NCI-H146 (cell line): ENCODE measurements at regions not wholly inside any gene's neighbourhood (a gene's known extent, or its start where the extent isn't known, plus 50 kb on each side); places are given as distances from the start of the nearest gene placed in this dataset.

ENCODE experiments used
- DNase-seq: peaks from one replicate; lab custom pipeline; 2025; lab: John Stamatoyannopoulos, UW

DNA sequence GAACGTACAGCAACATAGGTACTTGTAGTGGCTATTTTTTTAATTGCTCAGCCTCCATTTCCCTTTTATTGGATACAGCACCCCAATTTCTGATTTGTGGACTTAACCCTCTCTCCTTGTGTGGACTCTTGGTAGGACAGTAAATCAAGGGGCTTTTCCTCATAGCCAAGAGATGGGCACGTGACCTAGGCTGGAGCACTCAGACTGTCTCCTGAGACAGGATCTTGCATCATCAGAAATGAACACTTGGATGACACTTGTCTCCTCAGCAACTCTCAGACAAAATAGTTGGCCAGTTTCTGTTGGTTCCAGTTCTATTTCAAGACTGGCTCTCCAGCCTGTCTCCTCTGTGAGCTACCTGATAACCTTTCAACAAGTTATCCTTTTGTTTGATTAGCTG is 112.9 kb upstream of the ZNF678 start:
- DNase-seq: no peak

- no peak for DNase-seq
Observed at GRCh38 chr1:227449741-227450441, 113.5 kb upstream of the ZNF678 start.

- DNase-seq: peak; percentile 53
Observed at GRCh38 chr1:227449051-227449450, 114.3 kb upstream of the ZNF678 start.

- DNase-seq: peak; percentile 12
Observed at GRCh38 chr1:227447531-227447990, 115.8 kb upstream of the ZNF678 start.

DNA sequence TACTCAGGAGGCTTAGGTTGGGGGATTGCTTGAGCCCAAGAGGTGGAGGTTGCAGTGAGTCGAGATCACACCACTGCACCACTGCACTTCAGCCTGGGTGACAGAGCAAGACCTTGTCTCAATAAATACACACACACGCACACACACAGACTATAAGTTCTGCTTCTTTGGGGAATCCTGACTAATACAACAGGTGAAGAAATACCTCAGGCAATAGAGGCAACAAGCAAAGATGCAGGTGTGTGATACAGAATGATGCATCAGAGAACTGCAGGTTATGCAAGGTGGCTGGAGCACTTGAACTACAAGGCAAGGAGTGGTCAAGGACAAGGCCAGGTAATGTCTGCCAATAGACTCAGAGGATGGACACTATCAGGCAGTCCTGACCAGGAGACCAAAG is 117.6 kb upstream of the ZNF678 start:
- DNase-seq: no peak

DNA sequence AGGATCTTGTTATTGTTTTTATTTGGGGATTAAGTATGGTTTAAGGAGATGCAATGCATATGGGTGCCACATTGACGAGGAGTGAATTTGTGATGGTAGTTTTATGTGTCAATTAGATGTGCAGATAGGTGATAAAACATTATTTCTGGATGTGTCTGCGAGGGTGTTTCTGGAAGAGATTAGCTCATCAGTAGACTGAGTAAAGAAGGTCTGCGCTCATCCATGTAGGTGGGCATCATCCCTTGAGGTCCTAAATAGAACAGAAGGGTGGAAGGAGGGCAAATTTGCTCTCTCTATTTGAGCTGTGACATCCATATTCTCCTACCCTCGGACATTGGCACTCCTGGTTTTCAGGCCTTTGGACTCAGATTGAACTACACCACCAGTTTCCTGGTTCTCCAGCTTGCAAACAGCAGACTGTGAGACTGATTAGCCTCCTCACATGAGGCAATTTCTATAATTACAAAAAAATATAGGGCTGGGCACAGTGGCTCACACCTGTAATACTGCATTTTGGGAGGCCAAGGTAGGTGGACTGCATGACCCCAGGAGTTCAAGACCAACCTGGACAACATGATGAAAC is 118.2 kb upstream of the ZNF678 start:
- DNase-seq: no peak

- DNase-seq: no peak
Observed at GRCh38 chr1:227440182-227440581, 121.9 kb upstream of the CDC42BPA start.

DNA sequence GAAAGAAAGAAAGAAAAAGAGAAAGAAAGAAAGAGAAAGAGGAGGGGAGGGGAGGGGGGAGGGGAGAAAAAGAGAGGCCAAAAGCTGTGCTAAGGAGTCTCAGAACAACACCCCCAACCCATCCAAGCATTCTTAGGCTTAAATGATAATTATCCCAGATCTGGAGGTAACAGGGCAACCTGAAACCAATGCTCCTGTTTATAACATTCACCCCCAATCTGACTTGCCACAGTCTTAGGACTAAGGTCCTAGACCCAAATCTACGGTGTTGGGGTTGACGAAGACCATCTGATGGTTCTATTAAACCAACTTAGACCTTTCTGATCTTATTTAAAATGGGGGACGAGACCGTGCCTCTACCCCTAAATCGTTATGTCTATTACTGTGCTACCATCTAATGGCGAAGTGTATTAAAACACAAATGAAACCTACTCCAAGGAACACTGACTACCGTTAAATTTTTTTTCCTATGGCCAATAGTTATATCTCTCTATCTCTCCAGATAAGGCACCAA is 119.3 kb upstream of the CDC42BPA start:
- DNase-seq: peak; percentile 47

- DNase-seq: no peak
Observed at GRCh38 chr1:227434808-227435444, 116.6 kb upstream of the CDC42BPA start.

DNA sequence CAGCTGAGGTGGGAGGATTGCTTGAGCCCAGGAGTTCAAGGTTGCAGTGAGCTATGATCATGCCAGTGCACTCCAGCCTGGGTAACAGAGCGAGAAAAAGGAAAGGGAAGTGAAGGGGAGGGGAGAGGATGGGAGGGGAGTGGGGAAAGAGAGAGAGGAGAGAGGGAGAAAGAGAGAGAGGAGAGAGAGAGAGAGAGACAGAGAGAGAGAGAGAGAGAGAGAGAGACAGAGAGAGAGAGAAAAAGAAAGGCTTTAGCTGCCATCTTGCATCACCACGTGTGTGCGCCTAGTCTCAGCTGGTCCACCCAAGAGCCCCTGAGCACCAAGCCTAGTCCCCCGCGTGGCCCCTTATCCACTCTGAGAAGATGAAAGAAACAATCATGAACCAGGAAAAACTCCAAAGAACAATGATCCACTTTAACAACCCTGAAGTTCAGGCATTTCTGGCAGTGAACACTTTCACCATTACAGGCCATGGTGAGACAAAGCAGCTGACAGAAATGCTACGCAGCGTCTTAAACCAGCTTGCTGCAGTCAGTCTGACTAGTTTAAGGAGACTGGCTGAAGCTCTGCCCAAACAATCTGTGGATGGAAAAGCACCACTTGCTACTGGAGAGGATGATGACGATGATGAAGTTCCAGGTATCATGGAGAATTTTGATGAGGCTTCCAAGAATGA is 115.5 kb upstream of the CDC42BPA start:
- DNase-seq: no peak

- no peak for DNase-seq
Observed at GRCh38 chr1:227432981-227433380, 114.7 kb upstream of the CDC42BPA start.

GRCh38 chr1:227432181-227432535 is 113.9 kb upstream of the CDC42BPA start:
- DNase-seq: no peak

DNA sequence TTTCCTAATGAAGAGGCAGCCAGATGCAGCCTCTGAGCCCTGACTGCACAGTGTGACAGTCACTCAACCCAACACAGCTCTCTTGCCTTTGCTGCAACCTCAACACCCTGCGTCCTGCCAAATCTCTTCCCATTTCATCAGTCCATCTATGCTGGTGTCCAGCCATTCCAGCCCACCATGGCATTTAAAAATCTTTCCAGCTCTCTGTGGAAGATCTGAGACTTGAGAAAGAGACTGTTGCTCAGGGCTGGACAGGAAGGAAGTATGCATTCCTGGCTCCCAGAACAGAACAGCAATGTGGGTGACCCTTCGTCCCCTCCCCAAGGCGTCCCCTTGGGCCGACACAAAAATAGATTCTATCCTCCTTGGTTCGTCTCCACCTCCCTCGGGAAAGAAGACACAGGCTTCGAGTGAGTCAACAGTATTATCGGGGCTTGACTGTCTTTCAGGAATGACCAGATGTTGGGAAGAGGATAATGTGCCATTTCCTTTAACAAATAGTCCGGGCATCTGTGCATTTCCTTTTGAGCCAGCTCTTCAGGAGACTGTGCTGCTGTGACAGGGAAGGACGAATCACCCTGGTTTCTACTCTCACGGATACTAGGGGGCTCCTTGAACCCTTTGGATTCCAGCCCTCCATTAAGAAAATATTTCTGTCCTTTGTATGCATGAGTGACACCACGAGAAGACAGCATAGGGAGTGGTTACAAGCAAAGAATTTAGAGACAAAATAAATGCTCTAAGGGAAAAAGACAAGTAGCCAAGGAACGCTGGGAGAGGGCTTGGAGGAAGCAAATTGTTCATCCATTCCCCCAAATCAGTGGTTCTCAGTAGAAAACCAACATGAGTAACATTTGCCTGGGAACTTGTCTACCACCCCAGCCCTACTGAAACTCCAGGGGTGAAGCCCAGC is 111.4 kb upstream of the CDC42BPA start:
- peak; percentile 62 for DNase-seq

DNA sequence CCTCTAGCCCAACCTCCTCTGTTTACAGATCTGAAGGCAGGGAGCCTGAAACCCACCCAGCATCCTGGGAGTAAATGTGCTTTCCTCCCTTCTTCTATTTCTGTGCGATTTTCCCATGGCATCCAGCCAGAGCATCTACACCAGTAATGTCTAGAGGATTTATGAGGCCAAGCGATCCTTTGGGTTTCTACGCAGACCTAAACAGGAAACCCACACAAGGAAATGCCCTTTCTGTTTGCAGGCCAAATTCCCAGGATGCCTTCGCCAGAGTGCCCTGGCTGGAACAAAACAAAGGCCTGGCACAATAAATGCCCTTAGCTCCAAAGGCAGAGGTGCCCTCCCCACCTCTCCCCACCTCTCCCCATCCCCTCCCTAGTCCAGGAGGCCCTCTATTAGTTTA is 110.5 kb upstream of the CDC42BPA start:
- DNase-seq: no peak

DNA sequence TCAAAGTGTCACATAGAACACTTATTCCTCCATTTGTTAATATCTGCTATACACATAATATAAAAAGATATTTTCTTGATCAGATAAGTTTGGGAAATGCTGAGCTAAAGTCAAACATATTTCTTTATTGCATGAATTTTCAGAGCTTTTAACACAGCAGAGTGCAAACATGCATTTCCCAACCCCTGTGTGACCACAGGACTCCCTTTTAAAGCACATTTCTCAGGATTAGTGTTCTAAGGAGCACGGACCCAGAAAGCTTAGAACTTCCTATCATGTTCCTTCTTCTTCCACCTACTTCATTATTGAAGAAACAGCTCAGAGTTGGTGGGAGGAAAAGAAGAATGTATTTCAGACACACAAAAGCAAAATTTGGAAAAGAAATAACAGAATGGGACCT is 109.1 kb upstream of the CDC42BPA start:
- no peak for DNase-seq

DNA sequence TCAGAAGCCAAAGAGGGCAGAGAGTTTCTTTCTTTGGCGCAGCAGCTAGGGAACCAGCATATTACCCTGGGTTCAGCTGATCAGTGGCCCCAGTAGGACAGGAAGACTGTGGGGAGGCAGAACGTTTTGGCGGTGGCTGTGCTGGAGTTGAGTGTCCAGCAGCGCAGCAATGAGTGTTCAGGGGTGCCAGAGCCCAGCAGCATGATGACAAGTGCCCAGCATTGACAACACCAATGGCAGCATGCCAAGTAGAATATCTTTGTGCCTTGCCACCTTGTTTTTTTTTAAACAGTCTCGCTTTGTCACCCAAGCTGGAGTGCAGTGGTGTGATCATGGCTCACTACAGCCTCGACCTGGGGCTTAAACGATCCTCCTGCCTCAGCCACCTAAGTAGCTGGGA is 106.7 kb upstream of the CDC42BPA start:
- no peak for DNase-seq

DNA sequence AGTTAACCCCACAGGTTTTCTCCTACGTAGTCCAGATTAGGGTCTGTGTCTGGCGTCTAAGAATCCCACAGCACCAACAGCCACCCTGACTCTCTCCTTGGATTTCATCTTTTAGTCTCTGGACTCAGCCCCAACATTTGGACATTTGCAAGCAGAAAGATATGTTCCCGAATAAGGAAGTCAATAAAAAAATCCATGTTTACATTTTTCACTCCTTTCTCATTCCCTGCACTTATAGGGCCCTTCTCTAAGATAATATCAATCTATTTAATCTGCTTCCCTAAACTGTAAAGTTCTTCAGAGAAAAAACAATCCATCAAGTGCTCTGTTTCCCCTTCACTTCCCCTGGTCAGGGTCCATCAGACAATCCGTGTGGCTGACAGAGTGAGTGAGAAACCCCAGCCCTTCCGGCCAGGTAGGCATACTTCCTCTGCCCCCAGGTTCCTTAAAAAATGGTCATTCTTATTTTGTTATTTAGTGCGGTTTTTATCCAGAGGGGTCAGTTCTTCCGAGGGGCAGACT is 105.9 kb upstream of the CDC42BPA start:
- DNase-seq: no peak

- no peak for DNase-seq
Observed at GRCh38 chr1:227422581-227422980, 104.3 kb upstream of the CDC42BPA start.

DNA sequence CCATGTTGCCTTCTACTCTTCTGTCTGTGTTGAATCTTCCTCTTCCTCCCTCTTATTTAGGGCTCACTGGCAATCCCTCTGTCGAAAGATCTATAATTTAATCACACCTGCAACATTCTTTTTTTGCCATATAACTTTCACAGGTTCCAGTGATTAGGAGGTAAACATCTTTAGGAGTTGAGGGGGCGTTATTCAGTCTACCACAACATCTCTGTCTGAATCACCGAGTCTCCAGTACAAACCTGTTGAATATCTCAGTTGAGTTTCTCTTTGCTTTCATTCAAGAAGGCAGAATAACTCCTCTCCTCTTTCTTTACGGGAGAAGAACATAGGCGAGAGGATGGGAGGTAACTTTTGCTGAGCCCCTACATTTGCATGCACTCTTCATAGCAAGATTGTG is 101.9 kb upstream of the CDC42BPA start:
- no peak for DNase-seq

GRCh38 chr1:227417756-227418480 is 99.6 kb upstream of the CDC42BPA start:
- DNase-seq: no peak
